GM23248 (cell line): ENCODE measurements at regions not wholly inside any gene's neighbourhood (a gene's known extent, or its start where the extent isn't known, plus 50 kb on each side); places are given as distances from the start of the nearest gene placed in this dataset.
A peak's percentile ranks its signal among the peaks of the same experiment; 100 is the strongest.

Source experiments
- DNase-seq: peaks from one replicate; pipeline ENCODE4 v3.0.0-alpha.2; 2015
- H2AFZ ChIP-seq: fragments of 200-600 bp; sonication (generic); 2 replicates; pipeline ENCODE4 v1.6.1; 2016; ENCODE audit warnings: antibody characterized with exemption
- H3F3A ChIP-seq: fragments of 200-600 bp; sonication (generic); 2 replicates; pipeline ENCODE4 v1.6.1; 2016; ENCODE audit warnings: mild to moderate bottlenecking, antibody characterized with exemption, mixed run types; ENCODE audit not compliant: insufficient read depth
- H3K27ac ChIP-seq: fragments of 200-600 bp; sonication (generic); 2 replicates; pipeline ENCODE4 v1.5.1; 2016; ENCODE audit warnings: mild to moderate bottlenecking
- H3K27me3 ChIP-seq: fragments of 200-600 bp; sonication (generic); replicated peaks from 2 replicates; pipeline ENCODE4 v1.6.1; 2016; ENCODE audit warnings: mild to moderate bottlenecking; ENCODE audit not compliant: insufficient read depth
- H3K36me3 ChIP-seq: fragments of 200-600 bp; sonication (generic); 2 replicates; pipeline ENCODE4 v1.6.1; 2016; ENCODE audit warnings: low read depth, mild to moderate bottlenecking
- H3K4me1 ChIP-seq: fragments of 200-600 bp; sonication (generic); 2 replicates; pipeline ENCODE4 v1.6.1; 2016; ENCODE audit warnings: mild to moderate bottlenecking; ENCODE audit not compliant: insufficient read depth
- H3K4me2 ChIP-seq: fragments of 200-600 bp; sonication (generic); one replicate; pipeline ENCODE4 v1.6.1; 2016; ENCODE audit warnings: mild to moderate bottlenecking; ENCODE audit not compliant: unreplicated experiment
- H3K4me3 ChIP-seq: fragments of 200-600 bp; sonication (generic); 2 replicates; pipeline ENCODE4 v1.5.1; 2016; ENCODE audit warnings: mild to moderate bottlenecking
- H3K79me2 ChIP-seq: fragments of 200-600 bp; sonication (generic); 2 replicates; pipeline ENCODE4 v1.6.1; 2016; ENCODE audit warnings: mild to moderate bottlenecking; ENCODE audit not compliant: insufficient read depth
- H3K9ac ChIP-seq: fragments of 200-600 bp; sonication (generic); 2 replicates; pipeline ENCODE4 v1.6.1; 2016; ENCODE audit warnings: mild to moderate bottlenecking
- H3K9me2 ChIP-seq: fragments of 200-600 bp; sonication (generic); 2 replicates; pipeline ENCODE4 v1.6.1; 2016; ENCODE audit warnings: mixed run types, mild to moderate bottlenecking, moderate library complexity; ENCODE audit not compliant: insufficient read depth
- H3K9me3 ChIP-seq: fragments of 200-600 bp; sonication (generic); one replicate; pipeline ENCODE4 v1.6.1; 2017; ENCODE audit warnings: low read depth
- H4K20me1 ChIP-seq: fragments of 200-600 bp; sonication (generic); 2 replicates; pipeline ENCODE4 v1.6.0; 2016; ENCODE audit not compliant: insufficient read depth
- EZH2 ChIP-seq: fragments of 200-600 bp; sonication (generic); IDR thresholded peaks from 2 replicates; pipeline ENCODE4 v1.6.1; 2018; ENCODE audit warnings: antibody characterized with exemption, mild to moderate bottlenecking; ENCODE audit not compliant: insufficient read depth, poor library complexity, severe bottlenecking
- EZH2phosphoT487 ChIP-seq: fragments of 200-600 bp; sonication (generic); IDR thresholded peaks from 2 replicates; pipeline ENCODE4 v1.6.1; 2018; ENCODE audit warnings: antibody characterized with exemption, moderate library complexity, mild to moderate bottlenecking, low read depth; ENCODE audit not compliant: insufficient read depth
- WGBS, 2 experiments: methylation state at CpG; one replicate each; pipeline ENCODE4 v1.1.6; 2015 to 2017; ENCODE audit warnings: low lambda C conversion rate in 2 of 2, low coverage in 1 of 2; ENCODE audit errors: missing lambda C conversion rate in 2 of 2; 5-methylcytosine and 5-hydroxymethylcytosine counted together
- in situ Hi-C: fragments of 300-500 bp; cut with MboI; formaldehyde crosslinking; loops from 2 replicates; pipeline ENCODE4 v1.15.0; 2020

- Histone ChIP-seq H3F3A (peaks cover 16% of the 10 kb centered on the region), H3K36me3 (no peaks in the 10 kb centered on the region), H3K4me1 (peaks cover 12% of the 10 kb centered on the region), H3K27ac (no peak overlapping the region), H3K27me3 (no peaks in the 10 kb centered on the region), H3K4me2 (no peak overlapping the region), H4K20me1 (no peaks in the 10 kb centered on the region), H3K79me2 (no peaks in the 10 kb centered on the region), H3K4me3 (no peak overlapping the region), H3K9ac (no peak overlapping the region), H2AFZ (no peak overlapping the region), H3K9me3 (no peaks in the 10 kb centered on the region), H3K9me2 (no peaks in the 10 kb centered on the region)
- DNase-seq: no peak
- TF ChIP-seq EZH2phosphoT487 (no peak), EZH2 (no peak)
- in situ Hi-C loops: loop anchor here (25.0 kb wide), 1 partner anchor 110 kb away; no protein-coding TSS in a partner anchor
- 10 to 14% methylated on average over 1 of the region's 1 CpG for WGBS, 2 experiments
These were observed 64.5 kb upstream of the ZNF280D start for GRCh38 chr15:56797720-56798275.

DNA sequence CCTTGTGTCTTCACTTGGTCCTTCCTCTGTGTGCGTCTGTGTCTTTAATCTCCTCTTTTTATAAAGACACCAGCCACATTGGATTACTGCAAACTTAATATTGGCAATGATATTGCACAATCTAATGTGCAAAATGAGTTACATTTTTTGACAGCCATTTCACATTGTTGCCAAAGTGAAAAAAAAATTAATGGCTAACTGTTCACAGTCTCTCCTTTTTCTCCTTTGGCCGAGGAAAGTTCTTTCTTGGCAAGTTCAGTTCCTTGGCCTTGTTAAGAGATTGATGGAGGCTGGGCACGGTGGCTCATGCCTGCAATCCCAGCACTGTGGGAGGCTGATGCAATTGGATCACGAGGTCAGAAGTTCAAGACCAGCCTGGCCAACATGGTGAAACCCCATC, 62.2 kb upstream of the ZNF280D start:
- in situ Hi-C loops: loop anchor here (25.0 kb wide), 1 partner anchor 108 kb away; no protein-coding TSS in a partner anchor
- no peak overlapping the region for H3K4me3 ChIP-seq
- no peaks in the 10 kb centered on the region for H4K20me1 ChIP-seq
- H3K4me1 ChIP-seq: peaks cover 12% of the 10 kb centered on the region
- no peaks in the 10 kb centered on the region for H3K9me3 ChIP-seq
- 18 to 19% methylated on average over 4 of the region's 4 CpGs for WGBS, 2 experiments
- H3K4me2 ChIP-seq: no peak overlapping the region
- H3K9me2 ChIP-seq: no peaks in the 10 kb centered on the region
- DNase-seq: no peak
- no peaks in the 10 kb centered on the region for H3K27me3 ChIP-seq
- no peak overlapping the region for H3K9ac ChIP-seq
- 0 out of 2 replicates have a peak overlapping the region, but pooled peaks have one; percentile 58 for H3K27ac ChIP-seq
- H3K36me3 ChIP-seq: no peaks in the 10 kb centered on the region
- no peaks in the 10 kb centered on the region for H3K79me2 ChIP-seq
- peaks cover 16% of the 10 kb centered on the region for H3F3A ChIP-seq
- no peak overlapping the region; the same call in 1 of the 2 replicates for H2AFZ ChIP-seq
- TF ChIP-seq EZH2phosphoT487 (no peak), EZH2 (no peak)

DNA sequence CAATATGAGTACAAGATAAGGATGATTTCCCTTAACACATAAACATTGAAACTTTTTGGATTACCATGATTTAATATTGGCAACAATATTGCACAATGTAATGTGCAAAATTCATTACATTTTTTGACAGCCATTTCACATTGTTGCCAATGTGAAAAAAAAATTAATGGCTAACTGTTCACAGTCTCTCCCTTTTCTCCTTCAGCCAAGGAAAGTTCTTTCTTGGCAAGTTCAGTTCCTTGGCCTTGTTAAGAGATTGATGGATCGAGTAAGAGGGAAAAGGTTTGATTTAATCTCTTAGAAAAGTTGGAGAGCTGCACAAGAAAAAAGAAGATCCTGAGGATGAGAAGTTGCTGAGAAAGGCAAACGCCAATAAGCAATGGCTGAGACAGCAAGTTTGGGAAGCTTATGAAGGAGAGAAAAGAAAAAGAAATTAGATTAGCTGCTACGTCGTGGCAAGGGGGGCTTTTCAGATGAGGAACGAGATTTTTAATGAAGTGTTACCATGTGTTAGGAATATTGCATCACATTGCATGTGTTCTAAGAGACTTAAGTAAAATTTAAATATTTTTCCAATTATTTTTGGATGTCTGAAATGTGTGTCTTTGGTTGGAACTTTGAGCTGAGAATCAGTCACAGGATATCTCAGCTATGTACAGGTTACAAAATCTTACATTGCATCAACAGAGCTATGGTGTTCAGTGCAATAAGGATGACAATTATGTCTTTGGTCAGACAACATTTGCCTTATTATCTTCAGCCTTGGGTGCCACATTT, 61.4 kb upstream of the ZNF280D start:
- Histone ChIP-seq H3K27me3 (no peaks in the 10 kb centered on the region), H3K79me2 (no peaks in the 10 kb centered on the region), H3K9me3 (no peaks in the 10 kb centered on the region), H3K27ac (peak overlapping the region; percentile 58), H2AFZ (peak overlapping the region; percentile 72), H3K9me2 (no peaks in the 10 kb centered on the region), H3K9ac (0 out of 2 replicates have a peak overlapping the region, but pooled peaks have one; percentile 1), H4K20me1 (no peaks in the 10 kb centered on the region), H3K36me3 (no peaks in the 10 kb centered on the region), H3K4me1 (peaks cover 12% of the 10 kb centered on the region), H3F3A (peaks cover 16% of the 10 kb centered on the region), H3K4me2 (peak overlapping the region; percentile 33), H3K4me3 (no peak overlapping the region; the same call in 1 of the 2 replicates)
- TF ChIP-seq EZH2 (no peak), EZH2phosphoT487 (no peak)
- peak; percentile 33 for DNase-seq
- 10 to 13% methylated on average over 5 of the region's 5 CpGs for WGBS, 2 experiments
- in situ Hi-C loops: loop anchor here (25.0 kb wide), 1 partner anchor 107 kb away; no protein-coding TSS in a partner anchor

DNA sequence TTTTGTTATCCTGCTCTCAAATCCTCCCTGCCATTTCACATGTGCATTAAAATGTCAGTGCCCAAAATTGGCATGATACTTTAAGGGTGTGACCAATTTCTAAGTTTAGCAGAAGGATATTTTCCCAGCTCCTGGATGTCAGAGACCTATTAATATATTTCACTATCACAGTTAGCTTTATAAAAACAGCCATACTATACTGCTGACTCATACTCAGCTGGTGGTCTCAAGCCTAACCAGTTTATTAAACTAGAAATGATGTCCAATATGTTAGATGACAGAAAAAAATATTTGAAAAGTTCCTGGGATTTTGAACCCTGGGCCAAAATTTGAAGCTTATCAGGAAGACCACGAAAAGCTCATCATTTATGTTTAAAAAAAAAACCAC, 60.9 kb upstream of the ZNF280D start:
- WGBS, 2 experiments: 6% methylated on average over 1 of the region's 1 CpG
- TF ChIP-seq EZH2 (no peak), EZH2phosphoT487 (no peak)
- Histone ChIP-seq H3K9ac (no peak overlapping the region), H4K20me1 (no peaks in the 10 kb centered on the region), H3K4me3 (no peak overlapping the region), H2AFZ (peak overlapping the region; percentile 72; the same call in 1 of the 2 replicates), H3K36me3 (no peaks in the 10 kb centered on the region), H3K27ac (0 out of 2 replicates have a peak overlapping the region, but pooled peaks have one; percentile 58), H3K9me3 (no peaks in the 10 kb centered on the region), H3K4me2 (peak overlapping the region; percentile 33), H3K4me1 (peaks cover 12% of the 10 kb centered on the region), H3F3A (peaks cover 16% of the 10 kb centered on the region), H3K79me2 (no peaks in the 10 kb centered on the region), H3K27me3 (no peaks in the 10 kb centered on the region), H3K9me2 (no peaks in the 10 kb centered on the region)
- peak; percentile 17 for DNase-seq
- in situ Hi-C loops: loop anchor here (25.0 kb wide), 1 partner anchor 107 kb away; no protein-coding TSS in a partner anchor
